ENCODE measurements at regions not wholly inside any gene's neighbourhood (a gene's known extent, or its start where the extent isn't known, plus 50 kb on each side); places are given as distances from the start of the nearest gene placed in this dataset.
"Not testable (repeated sequence)": the region's sequence is repeated elsewhere in the genome, so short reads cannot be mapped to it uniquely, and the experiment has no call there.

GRCh38 chr3:107910713-107911259 is 180.0 kb downstream of the CD47 start:
- no peak overlapping the region for H3K27ac ChIP-seq
- DNase-seq (ENCODE audit: low read depth, low spot score), result no peak

DNA sequence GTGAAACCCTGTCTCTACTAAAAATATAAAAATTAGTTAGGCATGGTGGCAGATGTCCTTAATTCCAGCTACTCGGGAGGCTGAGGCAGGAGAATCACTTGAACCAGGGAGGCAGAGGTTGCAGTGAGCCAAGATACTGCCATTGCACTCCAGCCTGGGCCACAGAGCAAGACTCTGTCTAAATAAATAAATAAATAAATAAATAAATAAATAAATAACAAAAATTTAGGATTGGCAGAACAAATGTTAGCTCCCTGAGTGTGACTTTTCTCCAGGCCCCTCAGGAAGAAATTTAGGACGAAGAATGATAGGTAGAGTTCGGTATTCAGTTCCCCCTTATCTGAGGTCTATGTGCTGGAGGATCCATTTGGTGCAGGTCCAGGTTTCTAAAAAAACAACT is 181.2 kb downstream of the CD47 start:
- not testable (repeated sequence) for DNase-seq (ENCODE audit: low read depth, low spot score); H3K27ac ChIP-seq

GRCh38 chr3:107907996-107908395 is 182.8 kb downstream of the CD47 start:
- no peak overlapping the region for H3K27ac ChIP-seq
- no peak for DNase-seq (ENCODE audit: low read depth, low spot score)

GRCh38 chr3:107904536-107905066 is 186.2 kb downstream of the CD47 start:
- DNase-seq (ENCODE audit: low read depth, low spot score), result no peak

DNA sequence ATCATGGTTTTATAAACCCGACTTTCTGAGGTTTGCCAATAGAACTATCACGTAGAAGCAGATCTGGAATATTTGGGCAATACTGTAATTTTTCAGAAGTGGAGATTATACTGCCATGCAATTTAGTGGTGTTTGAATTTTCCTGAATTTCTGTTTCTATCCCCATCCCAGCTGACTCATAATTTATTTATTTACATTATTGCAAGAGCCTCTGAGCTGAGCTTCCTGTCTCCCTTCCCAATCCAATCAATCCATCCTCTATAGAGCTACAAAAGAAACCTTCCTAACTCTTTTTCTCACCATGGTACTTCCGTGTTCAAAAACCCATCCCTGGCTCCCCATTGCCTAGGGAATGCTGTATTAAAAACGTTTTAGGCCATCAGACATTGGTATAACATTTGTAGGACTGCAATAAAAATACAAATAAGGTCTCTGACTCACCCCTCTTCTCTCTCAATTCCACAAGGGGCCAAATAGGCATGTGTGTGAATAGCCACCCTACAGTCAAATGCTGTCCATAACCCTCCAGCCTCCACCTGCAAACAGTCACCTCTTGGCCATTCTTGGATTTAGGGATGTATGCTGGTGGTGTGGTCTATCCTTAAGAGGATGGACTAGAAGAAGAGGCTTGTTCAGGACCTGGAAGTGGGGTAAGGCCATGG is 190.7 kb downstream of the CD47 start:
- no peak for DNase-seq (ENCODE audit: low read depth, low spot score)
- H3K27ac ChIP-seq, result no peak overlapping the region

More at GRCh38 chr3:107904536-107905066, 186.2 kb downstream of the CD47 start:
- H3K27ac ChIP-seq, result no peak overlapping the region

DNA sequence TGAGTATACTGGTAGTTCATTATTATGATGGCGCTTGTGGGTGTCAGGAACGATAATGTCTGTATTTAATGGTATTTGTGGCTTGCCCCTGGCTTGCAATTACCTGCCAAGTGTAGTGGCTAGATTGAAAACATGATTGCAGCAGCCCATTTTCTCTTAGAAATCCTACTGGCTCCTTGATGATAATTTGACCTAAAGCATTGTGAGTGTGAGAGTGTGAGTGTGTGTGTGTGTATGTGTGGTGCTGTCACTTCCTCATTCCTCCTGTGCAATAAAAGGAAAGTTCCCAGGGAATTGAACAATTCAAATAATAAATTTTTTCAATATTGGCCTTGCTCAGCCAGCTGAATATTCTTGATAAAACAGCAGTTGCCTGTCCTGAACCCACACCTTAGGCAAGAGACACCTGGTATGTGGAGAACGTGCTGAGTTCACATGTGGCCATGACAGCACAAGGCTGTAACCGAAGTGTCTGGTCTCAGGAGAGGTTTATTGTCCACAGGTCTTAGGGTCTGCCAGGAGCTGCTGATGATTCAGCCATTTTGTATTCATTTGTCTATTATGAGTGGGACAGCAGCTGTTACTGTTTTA is 193.3 kb downstream of the CD47 start:
- no peak for DNase-seq (ENCODE audit: low read depth, low spot score)
- H3K27ac ChIP-seq, result no peak overlapping the region

DNA sequence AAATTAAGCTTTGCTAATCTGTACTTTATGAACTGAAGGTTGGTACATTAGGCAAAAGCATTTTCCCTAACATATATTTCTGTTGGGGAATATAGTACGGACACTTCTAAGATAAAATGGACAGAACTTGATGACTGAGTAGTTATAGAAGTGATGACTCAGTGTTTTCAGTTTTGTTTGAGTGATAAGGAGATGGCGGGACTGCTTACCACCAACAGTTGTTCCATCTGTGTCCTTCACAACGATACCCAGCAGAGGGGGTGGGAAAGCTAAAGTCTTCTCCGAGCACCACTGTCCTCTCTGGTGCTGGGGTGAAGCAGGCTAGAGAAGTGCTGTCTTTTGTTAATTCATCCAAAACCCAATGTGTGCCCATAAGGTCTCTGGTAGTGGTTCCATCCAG is 195.8 kb downstream of the CD47 start:
- no peak overlapping the region for H3K27ac ChIP-seq
- DNase-seq (ENCODE audit: low read depth, low spot score), result no peak

GRCh38 chr3:107892955-107893624 is 197.7 kb downstream of the CD47 start:
- DNase-seq (ENCODE audit: low read depth, low spot score), result no peak
- H3K27ac ChIP-seq, result no peak overlapping the region

- no peak for DNase-seq (ENCODE audit: low read depth, low spot score)
- H3K27ac ChIP-seq, result no peak overlapping the region
These were observed 205.9 kb downstream of the CD47 start for GRCh38 chr3:107884719-107885460.

DNA sequence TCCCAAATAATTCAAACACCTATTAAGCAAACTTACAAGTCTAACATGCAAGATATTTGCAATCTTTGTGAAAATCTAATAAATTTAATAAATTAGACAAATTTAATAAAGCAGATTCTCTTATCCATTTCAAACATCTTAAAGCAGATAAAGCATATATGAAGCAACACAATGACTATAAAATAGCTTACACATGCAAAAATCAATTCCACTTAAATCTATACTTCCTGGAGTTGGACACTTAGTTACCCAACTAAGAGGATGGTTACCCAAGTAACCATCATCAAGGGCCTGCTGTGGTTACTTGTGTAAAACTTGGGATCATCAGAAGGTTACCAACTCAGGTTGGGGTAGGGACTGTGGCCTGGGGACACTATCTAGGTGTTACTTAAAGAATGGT is 206.8 kb downstream of the CD47 start:
- no peak overlapping the region for H3K27ac ChIP-seq
- no peak for DNase-seq (ENCODE audit: low read depth, low spot score)

GRCh38 chr3:107882881-107883280 is 207.9 kb downstream of the CD47 start:
- no peak for DNase-seq (ENCODE audit: low read depth, low spot score)
- H3K27ac ChIP-seq, result no peak overlapping the region

DNA sequence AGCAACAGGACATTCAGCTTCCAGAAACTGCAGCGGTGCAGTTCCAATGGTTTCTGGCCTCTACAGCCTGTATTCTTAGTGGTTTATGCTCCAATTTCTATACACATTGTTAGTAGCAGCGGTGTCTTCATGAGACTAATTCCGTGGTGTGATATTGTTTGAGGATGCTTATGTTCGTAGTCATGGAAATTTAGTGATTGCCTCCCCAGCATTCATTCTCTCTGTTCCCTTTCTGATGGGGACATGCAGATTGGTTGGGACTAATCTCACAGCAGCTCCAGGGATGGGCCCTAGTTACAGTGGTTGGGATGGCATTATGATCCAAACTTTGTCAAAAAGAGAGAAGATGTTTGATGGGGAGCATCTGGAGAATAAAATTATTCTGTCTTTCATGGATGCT is 208.6 kb downstream of the CD47 start:
- no peak overlapping the region for H3K27ac ChIP-seq
- DNase-seq (ENCODE audit: low read depth, low spot score), result no peak

- H3K27ac ChIP-seq, result no peak overlapping the region
- no peak for DNase-seq (ENCODE audit: low read depth, low spot score)
These were observed 209.3 kb downstream of the CD47 start for GRCh38 chr3:107881509-107881908.

DNA sequence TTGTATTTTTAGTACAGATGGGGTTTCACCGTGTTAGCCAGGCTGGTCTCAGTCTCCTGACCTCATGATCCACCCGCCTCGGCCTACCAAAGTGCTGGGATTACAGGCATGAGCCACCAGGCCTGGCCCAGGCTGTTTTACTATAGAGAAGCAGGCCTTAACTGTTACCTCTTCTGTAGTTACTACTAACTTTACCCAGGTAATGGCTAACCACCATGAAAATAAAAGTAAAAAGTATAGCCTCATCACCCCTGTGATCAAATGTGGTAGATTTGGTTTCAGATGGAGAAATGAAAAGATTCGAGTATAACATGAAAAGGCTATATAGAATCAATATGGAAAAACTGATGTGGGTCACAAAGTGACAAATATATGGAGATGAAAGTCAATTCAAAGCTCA is 210.1 kb downstream of the CD47 start:
- DNase-seq (ENCODE audit: low read depth, low spot score), result no peak
- H3K27ac ChIP-seq, result no peak overlapping the region

DNA sequence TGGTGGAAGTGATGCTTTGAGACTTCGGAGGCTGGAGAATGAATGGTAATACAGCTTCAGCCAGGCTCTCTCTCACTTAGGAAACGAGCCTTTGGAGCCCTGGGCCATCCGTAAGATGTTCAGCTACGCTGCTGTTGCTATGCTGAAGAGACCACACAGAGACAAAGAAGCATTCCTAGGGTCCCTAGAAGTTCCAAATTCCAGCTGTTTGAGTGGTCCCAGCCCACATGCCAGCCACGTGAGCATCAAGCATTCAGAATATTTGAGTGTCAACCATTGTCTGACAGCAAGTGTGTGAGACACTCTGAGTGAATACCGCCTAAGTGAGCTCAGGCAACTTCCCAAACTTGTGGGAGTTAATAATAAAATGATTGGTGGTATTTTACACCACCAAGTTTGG is 212.9 kb downstream of the CD47 start:
- DNase-seq (ENCODE audit: low read depth, low spot score), result no peak
- H3K27ac ChIP-seq, result no peak overlapping the region

DNA sequence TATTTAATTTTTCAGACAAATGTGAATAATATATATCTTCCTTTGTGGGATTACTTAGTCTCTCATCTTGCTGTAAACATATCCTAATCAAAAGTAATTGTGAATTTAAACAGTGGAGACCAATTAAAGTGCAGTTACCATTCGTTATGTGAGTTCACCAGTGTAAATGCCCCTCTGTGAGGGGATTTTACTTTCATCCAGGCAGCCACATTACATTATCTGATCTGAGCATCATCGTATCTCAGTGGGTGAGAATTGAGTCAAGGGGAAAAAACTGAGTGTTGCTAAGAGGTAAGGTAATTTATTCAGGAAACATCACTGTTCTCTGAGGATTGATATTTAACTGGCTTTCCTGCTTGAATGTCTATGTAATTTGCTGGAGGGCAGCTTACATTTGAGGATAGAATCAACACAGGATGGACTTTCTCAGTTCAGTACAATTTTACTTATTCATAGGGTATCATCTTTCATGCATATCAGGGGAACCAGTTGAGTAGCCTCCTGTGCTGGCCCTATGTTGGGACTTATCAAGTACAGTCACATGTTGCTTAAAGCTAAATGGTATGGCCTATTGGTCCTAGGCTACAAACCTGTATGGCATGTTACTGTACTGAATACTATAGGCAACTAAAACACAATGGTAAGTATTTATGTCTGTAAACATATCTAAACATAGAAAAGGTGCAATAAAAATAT is 219.7 kb downstream of the CD47 start:
- H3K27ac ChIP-seq, result peak overlapping the region; percentile 41
- peak; percentile 33 for DNase-seq (ENCODE audit: low read depth, low spot score)

DNA sequence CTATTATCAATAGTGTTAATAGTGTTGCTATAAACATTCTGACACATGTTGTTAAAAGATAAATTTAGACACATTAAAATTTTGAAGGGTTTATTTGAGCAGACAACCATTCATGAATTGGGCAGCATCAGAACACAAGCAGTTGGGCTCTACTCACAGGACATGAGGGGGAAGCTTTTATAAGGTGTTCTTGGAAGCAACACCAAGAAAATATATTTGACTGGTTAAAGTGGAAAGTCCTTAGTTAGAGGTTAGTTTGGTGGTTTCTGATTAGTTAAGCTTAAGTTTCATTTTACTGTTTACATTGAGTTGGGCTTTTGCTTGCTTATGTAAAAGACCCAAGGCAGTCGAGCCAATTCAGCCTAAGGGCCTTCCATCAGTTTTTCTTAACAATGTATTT is 220.7 kb downstream of the CD47 start:
- H3K27ac ChIP-seq, result no peak overlapping the region
- no peak for DNase-seq (ENCODE audit: low read depth, low spot score)

DNA sequence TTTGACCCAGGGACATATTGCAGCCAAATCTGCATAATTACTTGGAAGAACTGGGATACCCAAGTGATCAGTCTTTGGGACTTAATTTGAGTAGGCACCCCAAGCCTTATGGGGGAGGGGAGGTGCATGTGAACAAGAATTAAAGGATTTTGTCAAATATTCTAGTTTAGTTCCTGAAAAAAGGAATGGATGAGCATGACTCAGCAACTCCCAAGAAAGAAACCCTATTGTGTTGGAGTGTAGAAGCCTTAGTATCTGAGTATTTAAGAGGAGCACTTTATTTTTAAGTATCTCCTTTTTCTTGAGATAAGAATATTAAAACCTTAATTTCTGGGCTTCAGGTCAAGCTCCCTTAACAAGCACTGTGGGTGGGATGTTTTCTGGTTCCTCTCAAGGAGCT is 222.4 kb downstream of the CD47 start:
- DNase-seq (ENCODE audit: low read depth, low spot score), result no peak
- H3K27ac ChIP-seq, result no peak overlapping the region

GRCh38 chr3:107861904-107862303 is 228.9 kb downstream of the CD47 start:
- H3K27ac ChIP-seq, result no peak overlapping the region
- DNase-seq (ENCODE audit: low read depth, low spot score), result no peak

- no peak overlapping the region for H3K27ac ChIP-seq
- DNase-seq (ENCODE audit: low read depth, low spot score), result no peak
These were observed 229.4 kb downstream of the CD47 start for GRCh38 chr3:107861422-107861821.
